Kidney capillary endothelial cell (primary cell): ENCODE measurements at regions not wholly inside any gene's neighbourhood (a gene's known extent, or its start where the extent isn't known, plus 50 kb on each side); places are given as distances from the start of the nearest gene placed in this dataset.

Experiments used
- DNase-seq: peaks from one replicate; pipeline ENCODE4 v3.0.0-alpha.2; 2018; ENCODE audit warnings: low spot score

GRCh38 chr12:116381744-116382685, 104.5 kb upstream of the MED13L start:
- DNase-seq = peak; percentile 70

DNA sequence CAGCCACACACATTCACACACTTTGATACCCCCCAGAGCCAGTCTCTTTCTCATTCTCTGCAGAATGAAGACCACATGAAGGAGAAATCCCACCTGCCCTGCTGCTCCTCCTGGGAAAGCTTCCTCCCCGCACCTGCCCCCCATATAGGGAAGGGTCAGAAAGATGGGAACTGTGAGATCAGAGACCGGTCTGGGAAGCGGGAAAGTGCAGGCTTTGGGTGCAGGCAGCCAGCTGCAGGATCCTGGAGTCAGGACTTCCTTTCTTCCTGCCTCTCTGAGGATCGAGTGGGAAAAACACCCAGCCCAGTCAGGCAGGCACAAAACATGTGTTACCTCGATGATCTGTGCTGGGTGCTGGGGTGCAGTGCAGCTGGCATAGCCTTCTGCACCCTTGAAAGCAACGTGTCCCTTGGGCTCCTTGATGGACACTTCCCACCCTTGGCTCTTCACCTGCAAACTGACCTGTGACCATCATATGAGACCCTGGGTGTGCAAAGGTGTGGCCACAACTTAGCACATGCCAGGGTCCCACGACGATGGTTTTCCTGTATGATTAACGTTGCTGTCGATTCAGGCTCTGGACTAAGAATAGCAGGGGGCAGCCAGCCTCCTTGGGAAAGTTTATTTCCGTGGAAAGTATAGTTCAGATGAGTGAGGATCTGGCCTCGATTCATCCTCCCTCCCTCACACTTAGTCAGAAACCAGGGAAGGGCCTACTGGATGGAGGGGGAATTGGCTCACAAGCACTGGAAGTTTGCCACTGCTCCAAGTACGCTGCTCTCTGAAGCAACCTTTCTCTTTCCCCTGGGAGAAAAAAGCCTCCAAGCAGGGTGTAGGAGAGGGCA, 105.4 kb upstream of the MED13L start:
- no peak for DNase-seq

GRCh38 chr12:116384175-116384574, 106.7 kb upstream of the MED13L start:
- DNase-seq = no peak

GRCh38 chr12:116384691-116385485, 107.4 kb upstream of the MED13L start:
- no peak for DNase-seq

DNA sequence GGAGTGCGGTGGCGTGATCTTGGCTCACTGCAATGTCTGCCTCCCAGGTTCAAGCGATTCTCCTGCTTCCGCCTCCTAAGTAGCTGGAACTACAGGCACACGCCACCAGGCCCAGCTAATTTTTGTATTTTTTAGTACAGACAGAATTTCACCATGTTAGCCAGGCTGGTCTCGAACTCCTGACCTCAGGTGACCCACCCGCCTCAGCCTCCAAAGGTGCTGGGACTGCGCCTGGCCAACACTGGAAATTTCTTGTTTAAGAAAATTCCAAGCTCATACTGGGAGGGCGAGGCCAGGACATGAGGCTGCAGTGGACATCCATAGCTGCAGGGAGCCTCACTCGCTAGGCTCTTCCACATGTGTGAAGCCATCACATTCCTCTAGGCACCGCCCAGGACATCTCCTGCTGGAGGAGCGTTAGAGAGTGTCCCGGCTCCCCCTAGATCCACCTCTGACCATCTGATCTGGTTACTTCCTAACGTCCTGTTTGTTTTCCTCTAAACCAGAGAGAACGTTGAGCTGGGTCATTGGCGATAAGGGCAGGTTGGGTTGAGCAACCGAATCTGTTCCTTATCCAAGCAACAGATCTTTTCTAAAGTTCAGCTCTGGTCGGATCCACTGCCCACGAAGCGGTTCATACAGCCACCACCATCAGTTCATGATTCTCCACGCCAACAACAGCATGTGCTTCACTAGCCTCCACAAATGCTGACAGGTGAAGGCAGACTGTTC, 108.2 kb upstream of the MED13L start:
- no peak for DNase-seq

DNA sequence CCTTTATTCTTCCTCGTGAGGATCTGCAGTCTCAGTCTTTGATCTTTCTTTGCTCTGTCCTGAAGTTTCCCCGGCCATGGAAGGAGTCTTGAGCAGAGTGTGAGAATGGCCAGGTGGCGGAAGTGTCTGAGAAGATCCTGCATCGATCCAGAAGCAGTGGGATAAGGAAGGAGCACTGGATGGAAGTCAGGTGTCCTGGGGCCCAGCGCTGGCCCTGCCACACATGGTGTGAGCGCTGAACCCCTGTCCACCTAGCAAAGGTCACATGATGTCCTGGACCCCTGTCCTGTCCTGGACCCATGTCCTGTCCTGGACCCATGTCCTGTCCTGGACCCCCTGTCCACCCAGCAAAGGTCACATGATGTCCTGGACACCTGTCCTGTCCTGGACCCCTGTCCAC, 111.8 kb upstream of the MED13L start:
- no peak for DNase-seq

DNA sequence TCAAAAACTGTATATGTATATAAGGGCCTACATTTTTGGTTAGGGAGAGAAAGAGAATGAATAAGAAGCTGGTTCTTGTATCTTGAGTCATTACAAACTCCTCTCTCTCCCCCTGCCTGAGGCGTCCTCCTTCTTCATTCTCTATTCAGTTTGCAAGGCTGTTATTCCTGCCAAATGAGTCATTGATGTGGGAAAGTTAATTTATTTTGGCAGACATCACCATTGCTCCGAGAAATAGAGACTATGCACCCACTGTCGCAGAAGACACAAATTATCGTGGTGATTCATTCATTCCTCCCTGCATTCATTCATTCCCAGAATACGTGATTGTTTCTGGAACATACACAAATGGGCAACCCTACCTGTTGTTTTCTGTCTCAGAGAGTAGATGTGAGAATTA, 112.5 kb upstream of the MED13L start:
- DNase-seq = no peak

DNA sequence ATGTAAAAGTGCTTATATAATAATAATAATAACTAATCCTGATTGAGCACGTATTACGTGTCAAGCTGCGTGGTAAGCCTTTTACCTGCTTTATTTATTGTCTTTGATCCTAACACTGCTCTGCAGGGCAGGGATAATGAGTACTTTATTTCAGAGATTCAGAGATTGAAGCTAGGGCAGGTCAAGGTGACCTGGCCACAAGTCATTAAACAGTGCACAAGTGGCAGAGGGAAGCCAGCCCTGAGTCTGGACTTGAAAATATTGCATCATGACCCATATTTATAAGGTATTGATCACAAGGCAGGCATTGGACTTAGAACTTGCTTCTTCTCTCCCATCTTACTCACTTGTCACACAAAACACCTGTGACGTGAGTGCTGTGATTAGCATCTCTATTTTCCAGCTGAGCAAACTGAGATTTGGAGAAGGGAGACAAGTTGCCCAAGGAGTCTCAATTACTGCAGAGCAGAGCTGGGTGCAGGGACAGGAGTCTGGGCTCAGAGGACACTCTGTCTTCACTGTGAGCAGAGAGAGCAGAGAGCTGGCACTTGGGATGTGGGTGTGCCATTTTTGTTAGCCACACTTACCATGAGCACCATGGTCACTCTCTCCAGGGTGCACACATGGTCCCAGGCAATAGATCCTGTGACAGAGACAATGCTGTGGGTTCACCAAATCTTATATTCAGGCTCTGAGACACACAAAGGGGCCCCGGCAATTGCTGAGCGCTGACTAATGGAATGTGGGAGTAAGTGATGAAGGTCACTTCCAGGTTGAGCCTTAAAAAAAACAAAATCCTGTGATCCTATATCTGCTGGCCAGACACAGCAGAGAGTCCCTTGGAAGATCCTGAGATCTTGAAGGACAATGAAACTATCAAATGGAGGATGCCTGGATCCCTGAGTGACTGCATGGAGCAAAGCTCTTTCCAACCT, 113.2 kb upstream of the MED13L start:
- no peak for DNase-seq

DNA sequence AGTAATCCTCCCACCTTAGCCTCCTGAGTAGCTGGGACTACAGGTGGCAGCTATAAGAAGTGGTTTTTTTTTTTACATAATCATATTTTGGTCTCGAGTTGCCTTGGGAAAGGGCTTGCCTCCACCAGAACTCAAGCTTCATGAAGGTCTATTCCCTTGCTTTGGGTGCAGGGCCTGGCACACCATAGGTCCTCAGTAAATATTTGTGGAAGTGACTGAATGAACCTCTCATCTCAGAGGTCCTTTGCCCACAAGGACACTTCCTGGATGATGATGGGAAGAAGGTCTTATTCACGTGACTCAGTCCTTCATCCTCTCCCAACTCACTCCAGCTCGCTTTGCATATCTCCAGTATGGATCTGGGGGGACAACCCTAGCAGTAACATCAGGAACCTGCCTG, 114.0 kb upstream of the MED13L start:
- no peak for DNase-seq

GRCh38 chr12:116392061-116392460, 114.6 kb upstream of the MED13L start:
- no peak for DNase-seq

GRCh38 chr12:116393255-116393654, 115.8 kb upstream of the MED13L start:
- no peak for DNase-seq

GRCh38 chr12:116393859-116394650, 116.6 kb upstream of the MED13L start:
- no peak for DNase-seq

- DNase-seq = no peak
Observed at GRCh38 chr12:116395396-116395795, 117.9 kb upstream of the MED13L start.

GRCh38 chr12:116397148-116397547, 119.7 kb upstream of the MED13L start:
- no peak for DNase-seq

DNA sequence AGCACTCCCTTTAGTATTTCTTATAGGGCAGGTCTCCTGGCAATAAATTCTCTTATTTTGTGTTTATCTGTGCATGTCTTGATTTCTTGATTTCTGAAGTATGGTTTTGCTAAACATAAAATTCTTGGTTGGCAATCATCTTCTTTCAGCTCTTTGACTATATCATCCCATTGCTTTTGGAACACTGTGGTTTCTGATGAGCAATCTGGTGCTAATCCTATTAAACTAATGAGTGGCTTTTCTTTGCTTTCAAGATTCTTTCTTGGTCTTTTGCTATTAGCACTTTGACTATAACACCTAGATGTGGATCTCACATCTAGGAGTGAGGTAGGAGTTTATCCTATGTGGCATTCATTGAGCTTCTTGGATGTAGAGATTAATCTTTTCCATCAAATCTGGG, 120.7 kb upstream of the MED13L start:
- no peak for DNase-seq

GRCh38 chr12:116399055-116399454, 121.6 kb upstream of the MED13L start:
- DNase-seq = no peak

GRCh38 chr12:116400636-116401372, 123.3 kb upstream of the MED13L start:
- no peak for DNase-seq

GRCh38 chr12:116401565-116401964, 124.1 kb upstream of the MED13L start:
- DNase-seq = no peak
